ENCODE measurements at regions not wholly inside any gene's neighbourhood (a gene's known extent, or its start where the extent isn't known, plus 50 kb on each side); places are given as distances from the start of the nearest gene placed in this dataset.

DNA sequence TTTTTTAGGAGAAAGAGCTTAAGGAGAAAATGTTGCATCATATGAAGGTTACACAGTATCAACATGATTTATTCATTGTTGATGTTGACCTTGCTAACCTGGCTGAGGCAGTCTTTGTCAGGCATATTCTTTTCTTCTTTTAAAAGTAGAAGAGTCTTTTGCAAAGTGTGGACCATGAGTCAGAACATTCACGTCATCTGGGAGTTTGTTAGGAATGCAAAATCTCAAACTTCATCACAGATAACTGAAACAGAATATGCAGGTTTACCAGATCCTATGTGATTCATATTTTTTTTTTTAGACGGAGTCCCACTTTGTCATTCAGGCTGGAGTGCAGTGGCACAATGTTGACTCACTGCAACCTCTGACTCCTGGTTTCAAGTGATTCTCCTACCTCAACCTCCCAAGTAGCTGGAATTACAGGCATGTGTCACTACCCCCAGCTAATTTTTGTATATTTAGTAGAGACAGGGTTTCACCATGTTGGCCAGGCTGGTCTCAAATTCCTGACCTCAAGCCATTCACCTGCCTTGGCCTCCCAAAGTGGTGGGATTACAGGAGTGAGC lies 530.4 kb upstream of the BTBD3 start:
- H3K27me3 Mint-ChIP-seq = no peaks in the 10 kb centered on the region
- H3K4me3 Mint-ChIP-seq = no peak overlapping the region
- TF ChIP-seq, protein P1, sequence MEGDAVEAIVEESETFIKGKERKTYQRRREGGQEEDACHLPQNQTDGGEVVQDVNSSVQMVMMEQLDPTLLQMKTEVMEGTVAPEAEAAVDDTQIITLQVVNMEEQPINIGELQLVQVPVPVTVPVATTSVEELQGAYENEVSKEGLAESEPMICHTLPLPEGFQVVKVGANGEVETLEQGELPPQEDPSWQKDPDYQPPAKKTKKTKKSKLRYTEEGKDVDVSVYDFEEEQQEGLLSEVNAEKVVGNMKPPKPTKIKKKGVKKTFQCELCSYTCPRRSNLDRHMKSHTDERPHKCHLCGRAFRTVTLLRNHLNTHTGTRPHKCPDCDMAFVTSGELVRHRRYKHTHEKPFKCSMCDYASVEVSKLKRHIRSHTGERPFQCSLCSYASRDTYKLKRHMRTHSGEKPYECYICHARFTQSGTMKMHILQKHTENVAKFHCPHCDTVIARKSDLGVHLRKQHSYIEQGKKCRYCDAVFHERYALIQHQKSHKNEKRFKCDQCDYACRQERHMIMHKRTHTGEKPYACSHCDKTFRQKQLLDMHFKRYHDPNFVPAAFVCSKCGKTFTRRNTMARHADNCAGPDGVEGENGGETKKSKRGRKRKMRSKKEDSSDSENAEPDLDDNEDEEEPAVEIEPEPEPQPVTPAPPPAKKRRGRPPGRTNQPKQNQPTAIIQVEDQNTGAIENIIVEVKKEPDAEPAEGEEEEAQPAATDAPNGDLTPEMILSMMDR (IDR thresholded peaks at IDR 0.05) = no peak
- DNase-seq (no peak), ATAC-seq (ENCODE audit: low read depth) (no peak)
- intact Hi-C loops (cut with micrococcal nuclease) = no loop called here
- H3K36me3 Mint-ChIP-seq (ENCODE audit: low read depth) = no peaks in the 10 kb centered on the region
- H3K4me1 Mint-ChIP-seq = no peaks in the 10 kb centered on the region
- POLR2A ChIA-PET = no interaction called here
- no peak overlapping the region for H3K27ac Mint-ChIP-seq
- CTCF ChIA-PET = no interaction called here
- peaks cover 6% of the 10 kb centered on the region for H3K9me3 Mint-ChIP-seq

DNA sequence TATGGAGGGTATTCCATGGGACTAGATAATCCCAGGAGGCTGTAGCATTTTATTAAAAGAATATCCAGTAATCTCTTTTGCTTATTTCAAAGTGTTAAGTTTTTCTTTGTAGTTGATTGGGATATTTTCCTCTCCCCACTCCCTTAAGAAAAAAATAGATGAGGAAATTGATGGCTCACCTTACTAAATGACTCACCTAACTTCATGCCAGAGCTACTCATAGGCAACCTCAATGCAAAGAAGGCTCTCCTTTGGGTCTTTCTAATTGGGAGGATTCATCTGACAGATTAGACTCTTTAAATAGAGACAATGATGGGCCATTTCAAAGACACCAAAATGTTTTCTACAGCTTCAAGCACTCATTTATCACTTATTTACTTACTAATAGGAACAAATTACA lies 528.5 kb upstream of the BTBD3 start:
- intact Hi-C loops (cut with micrococcal nuclease) = no loop called here
- H3K36me3 Mint-ChIP-seq (ENCODE audit: low read depth) = no peaks in the 10 kb centered on the region
- DNase-seq (no peak), ATAC-seq (ENCODE audit: low read depth) (no peak)
- no peaks in the 10 kb centered on the region for H3K27me3 Mint-ChIP-seq
- no peak overlapping the region for H3K27ac Mint-ChIP-seq
- H3K4me3 Mint-ChIP-seq = no peak overlapping the region
- H3K4me1 Mint-ChIP-seq = no peaks in the 10 kb centered on the region
- peaks cover 4% of the 10 kb centered on the region for H3K9me3 Mint-ChIP-seq
- TF ChIP-seq, protein P1 (IDR thresholded peaks at IDR 0.05) = no peak
- CTCF ChIA-PET = no interaction called here
- POLR2A ChIA-PET = no interaction called here

DNA sequence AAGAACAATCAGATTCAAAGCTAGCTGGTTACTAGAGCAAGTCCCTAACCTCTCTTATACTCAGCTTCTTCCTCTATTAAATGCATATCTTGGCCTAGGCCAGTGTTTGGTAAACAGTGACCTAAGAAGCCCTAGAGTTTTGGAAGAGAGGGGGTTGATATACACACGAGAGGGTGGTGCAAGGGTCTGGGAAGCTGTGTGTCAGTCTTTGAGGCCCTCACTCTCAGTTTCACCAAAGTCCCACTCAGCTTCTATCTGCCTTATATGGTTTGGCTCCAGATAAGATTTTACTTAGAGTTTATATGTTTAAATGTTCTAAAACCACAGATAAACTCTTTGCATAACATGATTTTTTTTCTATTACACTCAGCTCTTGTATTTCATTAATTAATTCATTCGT lies 526.1 kb upstream of the BTBD3 start:
- no peaks in the 10 kb centered on the region for H3K27me3 Mint-ChIP-seq
- ChIA-PET POLR2A (no interaction called here), CTCF (no interaction called here)
- intact Hi-C loops (cut with micrococcal nuclease) = no loop called here
- H3K4me3 Mint-ChIP-seq = no peak overlapping the region
- ATAC-seq (ENCODE audit: low read depth) = no peak
- TF ChIP-seq, protein P1 (IDR thresholded peaks at IDR 0.05) = no peak
- H3K27ac Mint-ChIP-seq = no peak overlapping the region
- DNase-seq = no peak
- H3K9me3 Mint-ChIP-seq = no peaks in the 10 kb centered on the region
- H3K4me1 Mint-ChIP-seq = no peaks in the 10 kb centered on the region
- no peaks in the 10 kb centered on the region for H3K36me3 Mint-ChIP-seq (ENCODE audit: low read depth)

DNA sequence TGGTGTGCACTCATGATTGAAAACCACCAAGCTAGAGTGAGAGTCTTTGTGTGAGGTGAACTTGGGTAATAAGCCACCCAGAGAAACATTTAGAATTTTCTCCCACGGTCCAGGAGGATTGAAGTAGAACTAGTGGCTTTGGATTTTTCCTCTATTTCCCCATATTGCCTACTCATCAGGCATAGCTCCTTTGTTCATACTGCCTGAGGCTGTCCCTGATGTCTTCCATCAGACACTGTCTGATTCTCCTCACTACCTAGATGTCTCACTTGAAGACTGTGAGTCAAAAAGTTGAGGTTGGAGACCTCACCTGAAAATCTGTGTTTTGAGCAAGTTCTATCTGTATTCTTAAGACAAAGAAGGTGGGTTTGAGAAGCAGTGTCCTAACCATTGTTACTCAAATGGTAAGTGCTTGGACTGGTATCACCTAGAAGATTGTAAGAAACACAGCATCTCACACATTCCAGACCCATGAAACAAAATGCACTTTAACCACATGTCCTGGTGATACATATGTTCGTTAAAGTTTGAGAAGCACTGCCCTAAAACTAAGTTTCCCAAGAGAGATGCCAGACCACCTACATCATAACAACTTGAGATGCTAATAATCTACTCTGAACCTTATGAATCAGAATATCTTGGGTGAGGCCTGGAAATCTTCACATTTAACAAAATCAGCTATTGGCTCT lies 523.4 kb upstream of the BTBD3 start:
- Mint-ChIP-seq H3K4me3 (no peak overlapping the region), H3K27ac (no peak overlapping the region), H3K9me3 (no peaks in the 10 kb centered on the region), H3K36me3 (ENCODE audit: low read depth) (no peaks in the 10 kb centered on the region), H3K4me1 (no peaks in the 10 kb centered on the region), H3K27me3 (no peaks in the 10 kb centered on the region)
- intact Hi-C loops (cut with micrococcal nuclease) = no loop called here
- POLR2A ChIA-PET = no interaction called here
- TF ChIP-seq, protein P1 (IDR thresholded peaks at IDR 0.05) = no peak
- no peak for DNase-seq
- CTCF ChIA-PET = no interaction called here
- no peak for ATAC-seq (ENCODE audit: low read depth)

DNA sequence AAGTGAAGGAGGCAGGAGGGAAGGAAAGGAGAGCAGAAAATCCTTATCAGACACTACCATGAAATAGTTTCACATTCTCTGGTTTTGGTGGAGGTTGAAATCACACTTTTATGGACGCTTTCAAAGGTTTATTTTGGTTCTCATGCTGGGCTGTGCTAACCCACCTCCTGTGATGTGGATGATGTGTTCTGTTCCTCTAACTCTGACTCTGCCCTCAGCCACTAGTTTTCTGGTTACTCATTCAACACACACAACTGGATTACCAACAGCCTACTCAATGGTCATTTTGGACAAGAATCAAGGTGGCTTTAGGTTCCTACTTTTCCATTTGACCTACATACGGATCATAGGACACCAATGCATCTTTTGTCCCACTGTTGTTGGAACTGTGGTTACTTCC lies 522.1 kb upstream of the BTBD3 start:
- ATAC-seq (ENCODE audit: low read depth) (no peak), DNase-seq (no peak)
- Mint-ChIP-seq H3K9me3 (no peaks in the 10 kb centered on the region), H3K4me1 (no peaks in the 10 kb centered on the region), H3K27me3 (no peaks in the 10 kb centered on the region), H3K4me3 (no peak overlapping the region), H3K36me3 (ENCODE audit: low read depth) (no peaks in the 10 kb centered on the region), H3K27ac (no peak overlapping the region)
- intact Hi-C loops (cut with micrococcal nuclease) = no loop called here
- TF ChIP-seq, protein P1 (IDR thresholded peaks at IDR 0.05) = no peak
- CTCF ChIA-PET = no interaction called here
- POLR2A ChIA-PET = no interaction called here

Data from activated B cell treated with CpG ODN at 0.5 μM for 24 hours (primary cell).